ENCODE measurements at regions not wholly inside any gene's neighbourhood (a gene's known extent, or its start where the extent isn't known, plus 50 kb on each side); places are given as distances from the start of the nearest gene placed in this dataset.

DNA sequence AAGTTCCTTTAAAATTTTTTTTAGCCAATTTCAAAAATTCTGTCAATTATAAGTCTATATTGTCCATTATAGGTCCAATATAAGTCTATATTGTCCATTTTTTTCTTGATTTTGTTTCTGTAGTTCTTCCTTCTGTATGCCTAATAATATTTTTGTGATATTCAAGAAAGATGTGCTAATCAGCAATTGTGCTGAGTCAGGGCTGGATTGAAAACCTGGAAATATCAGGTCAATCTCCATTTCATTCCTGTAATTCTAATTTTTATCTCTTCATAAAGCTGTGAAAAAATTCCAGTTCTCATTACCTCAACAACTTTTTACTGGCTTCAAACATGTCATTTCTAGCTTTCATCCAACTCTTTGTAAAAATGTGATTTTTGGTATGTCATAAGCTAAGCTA is 353.7 kb downstream of the SLITRK6 start:
- DNase-seq = no peak

DNA sequence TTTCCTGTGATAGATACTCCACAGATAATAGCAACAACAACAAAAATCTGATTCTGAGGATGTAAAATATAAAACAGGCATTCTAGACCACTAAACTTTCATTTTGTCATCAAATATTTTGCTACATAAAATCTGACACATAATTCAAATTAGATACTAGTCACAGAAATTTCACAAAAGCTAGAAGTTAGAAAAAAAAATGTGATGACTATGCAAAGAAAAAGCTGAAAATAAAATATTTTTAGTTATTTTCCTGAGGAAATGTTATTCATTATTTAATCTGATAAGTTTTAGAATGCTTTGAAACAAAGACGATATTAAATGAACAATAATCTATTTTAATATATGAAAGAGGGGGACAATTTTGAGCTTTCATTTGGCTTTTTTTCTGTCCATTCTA is 357.2 kb downstream of the SLITRK6 start:
- no peak for DNase-seq

DNA sequence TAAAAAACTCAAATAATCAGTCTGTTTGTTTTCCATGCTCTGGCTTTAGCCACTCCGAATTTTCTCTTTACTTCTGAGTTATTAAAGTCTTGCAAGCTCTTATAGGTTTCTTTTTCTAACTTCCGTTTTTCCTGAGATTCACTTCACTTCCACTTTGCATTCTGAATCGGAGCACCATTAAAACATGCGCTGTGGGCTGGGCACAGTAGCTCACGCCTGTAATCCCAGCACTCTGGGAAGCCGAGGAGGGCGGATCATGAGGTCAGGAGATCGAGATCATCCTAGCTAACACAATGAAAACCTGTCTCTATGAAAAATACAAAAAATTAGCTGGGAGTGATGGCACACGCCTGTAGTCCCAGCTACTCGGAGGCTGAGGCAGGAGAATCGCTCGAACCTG is 357.9 kb downstream of the SLITRK6 start:
- DNase-seq = no peak

DNA sequence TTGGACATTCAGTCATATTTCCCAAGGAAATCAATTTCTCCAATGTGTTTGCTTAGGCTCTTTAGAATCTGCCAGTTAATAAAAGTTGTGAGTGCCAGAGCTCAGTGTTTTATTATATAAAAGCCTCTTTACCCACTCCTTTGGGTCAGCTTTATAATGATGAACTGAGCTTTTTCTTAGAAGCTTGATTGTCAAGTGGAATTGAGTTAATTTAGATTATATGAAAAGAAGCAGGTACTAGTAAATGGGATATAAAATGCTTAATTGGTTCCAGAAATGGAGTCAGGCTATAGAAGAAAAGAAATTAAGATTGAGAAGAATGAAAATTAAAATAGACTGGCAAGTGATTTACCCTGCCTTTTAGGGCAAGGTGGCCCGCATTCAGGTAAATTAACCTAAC is 363.2 kb downstream of the SLITRK6 start:
- no peak for DNase-seq

DNA sequence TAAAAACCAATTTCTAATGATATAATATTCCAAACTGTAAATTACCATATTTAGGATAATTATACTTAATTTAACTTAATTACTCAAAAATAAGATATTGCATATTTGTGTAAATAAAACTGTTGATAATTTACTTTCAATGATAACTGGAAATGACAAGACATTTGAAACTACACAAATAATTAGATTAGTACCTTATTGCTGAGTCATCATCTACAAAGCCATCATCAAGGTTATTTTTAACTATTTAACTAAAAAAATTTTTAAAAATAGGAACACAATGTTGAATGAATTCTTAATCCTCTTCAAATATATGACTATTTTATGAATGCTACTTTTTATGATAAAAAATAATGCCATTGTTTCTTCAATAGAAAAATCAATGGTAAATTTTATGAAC is 364.3 kb downstream of the SLITRK6 start:
- DNase-seq = no peak

DNA sequence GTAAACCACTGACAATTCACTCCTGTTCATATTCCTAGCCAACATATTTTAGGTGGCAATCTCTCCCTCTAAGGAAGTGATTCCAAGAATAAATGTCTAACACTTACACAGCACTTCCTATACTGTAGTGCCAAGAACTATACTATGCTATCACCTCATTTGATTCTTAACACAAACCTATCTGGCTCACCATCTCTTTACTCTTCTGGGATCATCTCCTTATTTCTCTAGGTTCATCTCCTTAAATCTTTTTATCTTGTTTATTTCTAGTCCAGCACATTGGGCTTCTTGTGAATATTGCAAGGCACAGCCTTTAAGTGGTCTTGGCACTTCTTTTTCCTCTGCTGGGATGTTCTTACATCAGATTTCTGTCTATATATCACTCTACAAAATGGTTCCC is 366.3 kb downstream of the SLITRK6 start:
- DNase-seq = no peak

DNA sequence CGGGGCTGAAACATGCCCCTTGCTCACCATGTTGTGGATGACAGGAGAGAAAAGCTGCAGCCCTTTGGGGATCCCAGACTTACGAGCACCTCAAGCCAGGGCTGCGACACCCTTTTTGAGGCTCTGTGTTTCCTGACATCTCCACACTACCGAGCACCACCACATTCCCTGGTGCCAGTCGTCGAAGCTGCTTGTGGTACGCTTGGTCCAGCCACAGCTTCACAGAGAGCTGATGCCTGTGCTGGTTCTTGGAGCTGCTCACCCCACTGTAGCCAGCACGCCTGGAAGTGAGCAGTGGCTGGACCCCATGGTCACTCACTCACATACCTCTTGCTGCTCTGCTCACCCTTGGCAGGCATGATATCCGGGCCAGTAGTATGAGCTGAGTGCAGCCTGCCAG is 367.5 kb downstream of the SLITRK6 start:
- DNase-seq = no peak

DNA sequence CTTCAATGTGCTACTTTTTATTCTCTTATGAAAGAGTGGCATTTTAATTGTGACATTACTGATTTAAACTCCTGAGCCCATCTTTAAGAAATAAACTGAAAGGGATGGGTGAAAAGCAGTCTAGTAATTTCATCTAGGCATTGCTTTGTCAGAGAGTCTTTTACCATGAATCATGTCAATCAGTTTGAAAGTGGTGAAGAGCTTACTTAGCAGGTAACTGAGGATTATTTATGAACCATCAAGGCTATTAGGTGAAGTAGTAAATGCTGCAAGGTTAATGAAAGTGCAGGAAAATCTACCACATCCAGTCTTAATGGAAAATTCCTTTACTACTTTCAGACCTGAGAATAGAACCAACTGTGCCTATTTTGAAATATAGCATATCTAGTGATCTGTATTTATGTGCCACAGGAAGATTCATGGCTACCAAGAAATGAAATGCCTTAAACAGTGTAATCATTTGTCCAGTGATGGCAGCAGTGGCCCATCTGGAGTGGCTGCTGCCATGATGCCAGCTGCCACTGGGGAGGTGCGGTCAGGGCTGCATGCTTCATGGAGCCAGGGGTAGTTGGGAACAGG is 368.9 kb downstream of the SLITRK6 start:
- no peak for DNase-seq

DNA sequence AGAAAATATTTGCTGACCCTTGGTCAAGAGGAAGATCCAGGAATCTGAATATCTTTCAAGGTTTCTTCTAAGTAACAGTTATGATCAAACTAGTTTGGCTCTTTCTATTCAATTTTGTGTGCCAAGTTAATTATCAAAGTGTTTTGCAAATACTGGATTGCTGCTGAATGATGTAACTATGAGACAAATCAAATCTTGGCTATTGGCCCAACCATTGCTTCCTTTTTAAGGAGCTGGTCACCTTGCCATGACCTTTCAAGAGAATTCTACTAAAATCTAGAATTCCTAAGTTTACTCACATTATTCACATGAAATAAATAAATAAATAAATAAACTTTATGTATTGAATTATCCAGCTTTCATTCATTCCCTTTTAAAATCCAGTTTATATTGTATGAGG is 371.8 kb downstream of the SLITRK6 start:
- no peak for DNase-seq

DNA sequence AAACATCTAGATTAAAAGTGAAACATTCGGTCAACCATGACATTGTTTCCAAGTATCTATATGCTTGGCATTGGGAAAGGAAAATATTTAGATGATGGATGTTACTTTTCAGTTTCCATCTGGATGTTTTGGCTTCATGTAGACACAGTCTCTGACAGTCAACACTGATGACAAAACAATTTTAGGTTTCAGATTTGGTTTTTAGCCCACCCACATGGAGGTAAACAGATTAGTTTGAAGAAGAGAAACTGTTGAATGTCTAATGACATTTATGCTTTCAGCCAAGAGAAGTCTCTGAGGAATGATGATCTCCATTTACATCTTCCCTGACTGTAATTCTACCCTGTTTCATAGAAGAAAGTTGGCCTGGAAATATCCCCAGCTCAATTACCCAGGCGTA is 379.1 kb downstream of the SLITRK6 start:
- DNase-seq = no peak

DNA sequence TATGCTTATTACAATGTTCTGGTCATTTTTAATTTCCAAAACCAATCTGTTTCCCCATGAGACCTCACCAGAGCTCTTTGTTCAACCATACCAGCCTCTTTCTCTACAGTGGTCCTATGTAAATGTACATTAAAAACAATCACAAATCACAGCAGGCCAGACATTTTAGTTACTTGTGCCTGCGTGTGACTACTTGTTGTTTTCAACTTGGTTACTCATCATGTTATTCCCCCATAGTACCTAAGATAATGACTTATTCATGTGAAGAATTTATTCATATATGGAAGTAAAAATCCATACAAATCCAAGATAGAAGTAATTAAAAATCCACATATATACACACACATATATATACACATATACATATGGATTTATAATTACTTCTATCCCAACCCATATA is 379.6 kb downstream of the SLITRK6 start:
- no peak for DNase-seq

DNA sequence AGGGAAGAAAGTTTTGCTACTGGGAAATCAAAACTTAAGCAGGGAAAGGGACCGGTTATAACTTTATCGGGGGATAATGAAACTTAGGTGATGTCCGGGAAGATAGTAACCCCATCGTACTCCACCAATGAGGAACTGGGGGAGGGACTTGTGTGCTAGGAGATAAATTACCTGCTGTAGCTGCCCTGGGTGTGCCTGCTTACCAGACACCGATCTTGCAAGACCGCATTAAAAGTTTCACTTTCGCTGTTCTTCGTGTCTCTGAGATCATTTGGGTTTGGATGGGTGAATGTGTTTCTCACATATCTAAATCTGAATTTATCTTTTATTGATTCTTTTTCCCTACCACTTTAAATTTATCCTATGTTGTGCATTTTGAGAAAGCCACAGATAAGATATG is 381.4 kb downstream of the SLITRK6 start:
- DNase-seq = no peak

DNA sequence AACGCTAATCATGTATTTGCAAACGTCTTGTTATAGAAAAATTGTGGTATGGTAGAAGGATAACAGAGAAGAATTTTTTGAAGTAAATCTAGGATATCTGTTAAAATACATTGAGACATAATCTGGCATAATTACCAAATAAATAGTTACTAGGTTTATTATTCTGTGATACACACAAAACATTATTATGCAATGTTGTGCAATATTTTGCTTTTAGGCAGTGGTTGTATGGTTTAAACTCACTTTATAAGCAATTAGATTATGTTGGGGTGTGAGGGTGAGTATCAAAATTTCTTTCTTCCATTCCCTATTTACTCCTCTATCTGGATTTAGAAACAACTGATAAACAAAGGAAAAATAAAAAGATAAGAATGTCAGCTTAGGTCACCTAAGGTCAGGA is 385.6 kb downstream of the SLITRK6 start:
- DNase-seq = no peak

DNA sequence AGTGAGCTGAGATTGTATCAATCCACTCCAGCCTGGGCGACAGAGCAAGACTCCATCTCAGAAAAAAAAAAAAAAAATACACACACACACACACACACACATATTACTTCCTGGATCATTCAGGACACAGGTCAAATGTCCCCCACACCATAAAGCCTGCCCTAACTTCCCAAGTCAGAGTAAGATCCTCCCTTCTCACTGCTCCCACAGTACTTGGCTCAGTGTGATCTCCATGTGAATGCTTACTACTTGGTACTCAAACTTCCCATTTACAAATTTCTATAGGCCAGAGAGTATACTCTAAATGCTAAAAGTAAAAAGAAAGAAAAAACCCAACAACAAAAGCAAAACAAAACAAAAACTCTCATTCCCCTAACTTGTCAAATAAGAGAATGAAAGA is 386.8 kb downstream of the SLITRK6 start:
- no peak for DNase-seq

DNA sequence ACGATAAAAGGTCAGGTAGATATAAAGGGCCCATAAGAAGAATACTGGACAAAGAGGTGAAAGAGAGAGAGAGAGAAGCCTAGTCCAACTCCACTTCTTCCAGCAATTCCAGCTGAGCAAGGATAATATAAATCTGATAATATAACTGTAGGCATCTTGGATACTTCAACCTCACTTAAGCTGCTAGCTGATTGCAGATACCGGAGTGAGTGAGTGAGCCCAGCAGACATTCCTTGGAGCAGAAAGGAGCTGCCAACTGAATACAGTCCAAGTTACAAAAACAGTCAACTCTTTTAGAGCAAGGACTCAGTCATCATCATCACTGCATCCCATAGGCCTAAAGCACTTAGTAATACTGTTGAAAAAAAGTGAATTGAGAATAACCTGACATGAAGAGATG is 387.6 kb downstream of the SLITRK6 start:
- no peak for DNase-seq

DNA sequence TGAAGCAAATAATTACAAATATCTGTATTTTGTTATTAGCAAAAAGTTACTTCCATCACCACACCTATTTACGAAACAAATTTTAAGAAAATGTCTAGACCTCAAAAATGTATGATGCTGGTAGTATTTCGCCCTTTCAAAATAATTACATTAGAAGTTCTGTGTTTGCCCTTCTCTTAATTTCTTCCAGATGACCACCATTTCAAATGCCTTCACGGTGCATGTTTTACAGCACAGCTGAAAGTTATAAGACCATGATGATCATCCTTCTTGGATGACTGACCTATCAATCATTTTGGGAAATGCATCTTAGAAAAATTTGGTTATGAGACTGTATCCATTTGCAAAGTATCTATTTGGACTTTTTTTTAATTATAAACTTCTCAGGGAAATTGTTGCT is 390.8 kb downstream of the SLITRK6 start:
- no peak for DNase-seq

DNA sequence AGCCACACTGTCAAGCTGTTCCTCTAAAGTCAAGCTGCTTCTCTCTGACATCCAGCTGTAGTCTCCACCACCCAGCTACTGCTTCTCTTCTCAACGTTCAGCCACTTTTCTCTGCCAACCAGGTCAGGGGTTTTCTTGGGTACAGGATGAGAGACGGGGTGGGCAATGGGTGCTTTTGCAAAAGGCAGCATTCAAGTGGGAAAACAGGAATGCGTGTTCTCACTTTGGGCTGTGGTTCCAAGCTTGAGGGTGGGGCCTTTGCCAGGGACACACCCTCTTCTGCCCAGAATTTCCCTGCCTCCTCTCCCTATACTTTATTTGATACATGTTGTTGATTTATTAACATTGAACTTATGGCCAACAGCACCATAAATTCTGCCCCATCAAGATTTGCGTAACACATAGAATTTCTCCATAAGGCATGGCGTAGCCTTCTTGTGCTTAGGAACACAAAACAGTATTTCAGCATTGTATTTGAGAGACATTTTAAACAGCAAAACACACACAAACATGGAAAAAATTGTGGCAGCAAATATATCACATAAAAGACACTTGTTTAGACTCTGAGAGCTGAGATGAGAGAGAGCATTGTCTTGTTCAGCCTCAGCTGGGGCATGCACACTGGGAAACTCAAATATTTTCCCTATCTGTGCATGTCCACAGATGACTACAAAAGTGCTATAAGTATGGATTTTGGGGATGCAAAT is 392.8 kb downstream of the SLITRK6 start:
- no peak for DNase-seq

DNA sequence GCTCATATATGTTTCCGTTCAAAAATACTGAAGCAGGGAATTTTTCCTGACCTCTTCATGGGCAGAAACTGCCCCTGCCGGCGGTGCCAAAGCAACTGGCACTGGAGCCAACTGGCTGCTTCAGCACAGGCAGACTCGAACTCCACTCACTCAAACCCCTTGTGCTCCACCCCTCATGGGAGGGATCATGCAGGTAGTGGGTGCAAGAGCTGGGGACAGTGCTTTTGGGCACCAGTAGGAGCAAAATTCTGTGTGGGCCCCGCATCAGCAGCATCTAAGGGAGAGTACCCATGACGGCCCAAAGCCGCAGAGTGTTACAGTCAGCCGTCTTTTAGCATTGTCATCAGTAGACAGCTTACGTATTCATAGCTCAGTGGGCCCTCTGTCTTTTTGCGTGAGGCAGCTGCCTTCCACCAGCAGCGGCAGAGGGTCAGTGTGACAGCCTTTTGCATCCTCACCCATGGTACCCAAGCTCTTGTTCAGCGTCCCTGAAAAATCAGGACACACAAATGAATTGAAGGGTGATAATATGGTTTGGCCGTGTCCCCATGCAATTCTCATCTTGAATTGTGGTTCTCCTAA is 393.8 kb downstream of the SLITRK6 start:
- DNase-seq = no peak

DNA sequence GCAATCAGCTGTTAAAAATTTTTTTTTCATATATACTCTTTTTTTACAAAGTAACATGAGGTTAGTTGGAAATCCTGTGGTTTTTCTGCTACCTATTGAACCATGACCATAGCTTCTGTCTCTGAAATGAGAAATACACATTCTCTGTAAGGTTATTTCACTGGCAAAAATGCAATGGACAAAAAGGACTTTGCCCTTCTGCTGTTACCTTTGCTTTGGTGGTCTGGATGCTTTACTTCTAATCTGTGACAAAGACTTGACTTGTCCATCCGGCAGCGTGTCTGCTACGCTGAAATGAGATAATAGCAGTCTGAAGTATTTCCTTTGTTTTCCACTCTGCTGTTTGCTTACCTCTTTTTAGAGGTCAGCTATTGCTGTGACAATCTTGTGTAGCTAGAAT is 412.8 kb downstream of the SLITRK6 start:
- peak; percentile 79 for DNase-seq

DNA sequence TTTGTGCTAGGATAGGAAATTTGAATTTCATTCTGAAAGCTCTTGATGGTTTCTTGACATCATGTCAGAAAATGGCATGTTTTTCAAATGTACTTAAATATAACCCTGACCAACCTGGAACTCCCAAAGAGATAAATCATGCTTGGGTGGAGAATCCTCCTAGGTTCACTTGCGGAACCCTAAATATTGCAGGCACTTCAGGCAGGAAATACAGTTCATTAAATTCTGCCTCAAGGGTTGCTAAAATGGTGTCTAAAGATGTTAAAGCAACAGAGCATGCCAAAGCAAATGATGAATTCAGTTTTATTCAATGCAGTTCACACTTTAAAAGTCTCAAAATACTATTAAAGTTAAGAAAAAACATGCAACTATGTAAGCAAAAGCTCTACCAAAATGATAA is 415.9 kb downstream of the SLITRK6 start:
- no peak for DNase-seq

DNA sequence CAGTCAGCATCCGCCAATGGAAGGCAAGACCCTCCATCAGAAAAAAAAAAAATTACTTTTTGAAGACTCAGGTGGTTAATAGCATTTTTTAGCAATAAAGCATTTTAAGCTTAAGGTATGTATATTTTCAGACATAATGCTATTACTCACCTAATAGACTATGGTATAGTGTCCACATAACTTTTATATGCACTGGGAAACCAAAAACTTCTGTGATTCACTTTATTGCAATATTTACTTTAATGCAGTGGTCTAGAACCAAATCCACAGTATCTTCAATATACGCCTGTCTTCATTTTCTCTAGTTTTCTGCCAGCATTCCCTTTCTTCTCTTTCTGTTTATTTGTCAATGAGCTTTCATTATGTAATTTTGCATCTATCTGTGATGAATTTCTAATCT is 418.1 kb downstream of the SLITRK6 start:
- no peak for DNase-seq

DNA sequence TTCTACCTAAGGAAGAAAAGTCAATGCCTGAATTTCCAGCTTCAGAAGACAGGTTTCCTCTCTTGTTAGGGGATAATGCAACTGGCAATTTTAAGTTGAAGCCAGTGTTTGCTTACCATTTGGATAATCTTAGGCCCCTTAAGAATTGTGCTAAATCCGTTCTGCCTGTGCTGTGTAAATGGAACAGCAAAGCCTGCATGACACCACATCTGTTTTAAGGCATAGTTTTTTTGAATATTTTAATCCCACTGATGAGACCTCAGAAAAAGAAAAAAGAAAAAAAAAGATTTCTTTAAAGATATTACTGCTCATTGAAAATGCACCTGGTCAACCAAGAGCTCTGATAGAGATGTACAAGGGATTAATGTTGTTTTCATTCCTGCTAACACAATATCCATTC is 419.2 kb downstream of the SLITRK6 start:
- DNase-seq = no peak

DNA sequence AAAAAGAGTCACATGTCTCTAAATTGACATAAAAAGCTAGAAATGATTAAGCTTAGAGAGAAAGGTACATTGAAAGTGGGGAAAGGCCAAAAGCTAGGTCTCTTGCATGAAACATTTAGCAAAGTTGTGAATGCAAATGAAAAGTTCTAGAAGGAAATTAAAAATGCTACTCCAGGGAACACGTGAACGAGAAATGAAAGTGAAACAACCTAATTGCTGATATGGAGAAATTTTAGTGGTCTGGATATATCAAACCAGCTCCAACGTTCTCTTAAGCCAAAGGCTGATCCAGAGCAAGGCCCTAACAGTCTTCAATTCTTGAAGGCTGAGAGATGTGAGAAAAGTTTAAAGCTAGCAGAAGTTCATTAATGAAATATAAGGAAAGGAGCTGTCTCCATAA is 419.8 kb downstream of the SLITRK6 start:
- DNase-seq = no peak

DNA sequence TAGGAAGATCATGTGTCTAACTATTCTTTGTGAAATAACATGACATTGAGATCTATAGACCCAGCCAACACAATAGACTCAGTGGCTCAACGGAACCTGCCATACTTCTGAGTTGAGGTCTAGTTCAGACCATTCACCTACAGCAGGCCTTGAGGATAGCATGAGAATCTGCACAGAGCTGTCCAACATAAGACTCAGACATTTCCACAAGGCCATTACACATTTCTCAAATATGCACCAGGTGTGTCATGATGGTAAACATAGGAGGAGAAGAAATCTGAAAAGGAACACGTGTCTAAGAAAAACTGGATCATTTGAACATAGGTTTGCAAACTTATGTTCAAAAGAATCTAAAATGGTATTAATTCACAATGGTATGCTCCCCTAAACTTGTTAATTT is 421.4 kb downstream of the SLITRK6 start:
- DNase-seq = no peak

DNA sequence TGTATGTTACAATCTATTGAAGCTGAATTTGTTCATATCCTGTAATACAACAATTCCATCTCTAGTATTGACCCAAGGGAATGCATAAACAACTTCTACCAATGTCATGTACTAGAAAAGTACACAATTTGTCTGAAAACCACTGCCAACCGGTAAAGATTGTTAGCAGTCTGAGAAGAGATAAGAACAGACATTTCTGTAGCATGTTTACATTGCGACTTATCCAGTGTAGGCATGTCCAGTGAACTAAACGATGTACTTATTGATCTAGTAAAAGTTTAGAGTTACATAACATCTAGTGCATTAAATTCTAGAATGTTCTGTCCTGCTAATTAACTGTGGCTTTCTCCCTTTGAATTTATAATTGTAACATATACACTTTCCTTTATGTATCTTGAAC is 425.9 kb downstream of the SLITRK6 start:
- DNase-seq = no peak

Data from NCI-H146 (cell line).